D721Med (cell line): ENCODE measurements at regions not wholly inside any gene's neighbourhood (a gene's known extent, or its start where the extent isn't known, plus 50 kb on each side); places are given as distances from the start of the nearest gene placed in this dataset.

Source experiments
- DNase-seq: peaks from one replicate; pipeline ENCODE4 v3.0.0; 2011; ENCODE audit warnings: low spot score; ENCODE audit not compliant: insufficient read length
- FAIRE-seq: peaks from 2 replicates; lab custom pipeline; 2011; peaks lifted over from hg19 to GRCh38; lab: Jason Lieb, UNC
- CTCF ChIP-seq: IDR thresholded peaks from 2 replicates; pipeline ENCODE4 v1.5.1; 2012; ENCODE audit warnings: mild to moderate bottlenecking, control low read depth; ENCODE audit not compliant: insufficient read depth; ENCODE audit errors: missing control alignments

- TF ChIP-seq CTCF, result no peak
- FAIRE-seq, result no peak
- no peak for DNase-seq
Observed at GRCh38 chr2:76268902-76269620, 558.3 kb upstream of the GCFC2 start.

GRCh38 chr2:76268484-76268883, 557.8 kb upstream of the GCFC2 start:
- no peak for FAIRE-seq

GRCh38 chr2:76257802-76258201, 547.1 kb upstream of the GCFC2 start:
- TF ChIP-seq CTCF, result no peak
- DNase-seq, result no peak
- FAIRE-seq, result no peak

More at GRCh38 chr2:76268484-76268883, 557.8 kb upstream of the GCFC2 start:
- no peak for TF ChIP-seq CTCF
- no peak for DNase-seq

- DNase-seq (no peak), FAIRE-seq (no peak)
- TF ChIP-seq CTCF, result no peak
Observed at GRCh38 chr2:76256458-76257088, 545.9 kb upstream of the GCFC2 start.

GRCh38 chr2:76252704-76253103, 542.0 kb upstream of the GCFC2 start:
- no peak for FAIRE-seq
- no peak for DNase-seq
- TF ChIP-seq CTCF, result no peak

- DNase-seq, result no peak
- TF ChIP-seq CTCF, result no peak
- FAIRE-seq, result no peak
Observed at GRCh38 chr2:76251342-76251741, 540.6 kb upstream of the GCFC2 start.

GRCh38 chr2:76247006-76247405, 536.3 kb upstream of the GCFC2 start:
- DNase-seq (no peak), FAIRE-seq (no peak)
- no peak for TF ChIP-seq CTCF
